Effector CD8-positive, alpha-beta T cell (primary cell): ENCODE measurements at regions not wholly inside any gene's neighbourhood (a gene's known extent, or its start where the extent isn't known, plus 50 kb on each side); places are given as distances from the start of the nearest gene placed in this dataset.
"Not testable (repeated sequence)": the region's sequence is repeated elsewhere in the genome, so short reads cannot be mapped to it uniquely, and the experiment has no call there.

Source experiments
- DNase-seq: peaks from one replicate; lab custom pipeline; 2025; lab: John Stamatoyannopoulos, UW

DNA sequence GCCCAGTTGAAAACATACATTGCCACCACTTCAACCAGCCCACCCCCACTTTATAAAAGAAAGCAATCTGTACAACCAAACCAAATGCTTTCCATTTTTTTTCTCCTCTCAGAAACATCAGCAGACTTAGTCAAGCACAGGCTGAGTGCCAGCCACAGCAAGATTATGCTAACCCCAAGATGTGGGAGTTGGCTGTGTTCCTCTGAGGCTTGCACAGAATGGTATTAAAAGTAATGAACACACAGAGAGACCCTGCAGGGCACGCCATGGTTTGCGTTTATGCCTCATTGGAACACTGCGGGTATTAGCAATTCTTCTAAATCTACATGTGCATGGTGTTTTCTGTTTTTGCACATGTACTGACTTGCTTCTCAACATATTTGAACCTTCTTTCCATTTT is 419.9 kb upstream of the GRAMD2B start:
- DNase-seq, result no peak

DNA sequence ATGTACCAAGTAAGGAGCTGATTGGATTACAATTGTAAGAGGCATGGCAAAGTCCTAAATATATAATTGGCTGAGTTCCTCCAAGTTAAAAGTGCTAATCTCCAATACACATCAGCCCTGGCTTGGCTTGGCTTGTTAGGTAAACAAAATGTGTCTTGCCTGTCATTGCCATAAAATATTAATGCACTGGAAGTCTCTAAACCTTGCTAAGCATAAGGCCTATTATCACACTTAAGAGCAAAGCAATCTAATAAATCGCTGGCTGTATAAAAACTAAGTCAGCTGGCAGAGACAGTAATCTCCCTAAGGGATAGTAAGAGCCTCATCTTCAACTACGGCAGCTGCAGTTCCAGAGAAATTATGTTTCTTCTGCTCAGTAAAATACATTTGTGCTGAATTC is 418.6 kb upstream of the GRAMD2B start:
- no peak for DNase-seq

- DNase-seq, result no peak
Measured at GRCh38 chr5:126007841-126008240, 415.4 kb upstream of the GRAMD2B start.

- no peak for DNase-seq
Measured at GRCh38 chr5:126009566-126009965, 413.6 kb upstream of the GRAMD2B start.

- DNase-seq, result not testable (repeated sequence)
Measured at GRCh38 chr5:126011526-126011925, 411.7 kb upstream of the GRAMD2B start.

DNA sequence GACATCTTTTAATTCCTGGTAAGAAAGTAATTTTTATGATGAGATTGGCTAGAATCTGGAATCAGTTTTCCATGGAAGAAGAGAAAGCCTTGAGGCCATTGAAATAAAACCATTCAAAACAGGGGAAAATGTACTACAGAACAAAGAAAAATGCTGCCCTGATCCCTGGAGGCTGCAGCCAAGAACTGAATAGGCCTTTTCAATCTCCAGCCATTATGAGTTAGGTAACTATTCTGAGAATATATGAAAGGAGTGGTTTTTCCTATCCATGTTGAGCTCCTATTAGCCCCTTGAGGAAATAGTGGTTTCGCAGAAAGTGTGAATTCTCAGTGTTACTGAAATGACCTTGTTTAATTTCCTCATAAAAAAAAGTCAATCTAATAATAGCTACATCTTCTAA is 408.5 kb upstream of the GRAMD2B start:
- DNase-seq, result no peak

- DNase-seq, result no peak
Measured at GRCh38 chr5:126015235-126016181, 407.7 kb upstream of the GRAMD2B start.

DNA sequence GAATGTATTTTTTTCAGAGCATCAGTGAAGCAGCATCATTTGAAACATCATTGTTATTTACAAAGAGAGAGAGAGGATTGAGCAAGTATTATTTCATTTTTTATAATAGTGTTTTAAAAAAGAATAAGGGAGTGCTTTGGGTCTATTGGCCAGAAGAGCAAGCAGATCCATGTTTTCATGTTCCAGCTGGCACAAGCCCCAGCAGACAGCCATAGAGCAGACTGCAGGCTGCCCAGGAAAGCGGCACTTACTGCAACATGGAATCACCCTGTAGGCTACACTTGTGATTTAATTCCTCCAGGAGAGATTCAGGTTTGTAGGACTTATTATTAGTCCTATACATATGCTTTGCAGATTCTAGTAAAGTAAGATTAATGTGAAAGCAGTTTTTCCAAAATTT is 407.0 kb upstream of the GRAMD2B start:
- no peak for DNase-seq

GRCh38 chr5:126017096-126017495 is 406.1 kb upstream of the GRAMD2B start:
- no peak for DNase-seq

GRCh38 chr5:126020770-126021169 is 402.4 kb upstream of the GRAMD2B start:
- DNase-seq, result no peak

- DNase-seq, result no peak
Measured at GRCh38 chr5:126023994-126024441, 399.2 kb upstream of the GRAMD2B start.

DNA sequence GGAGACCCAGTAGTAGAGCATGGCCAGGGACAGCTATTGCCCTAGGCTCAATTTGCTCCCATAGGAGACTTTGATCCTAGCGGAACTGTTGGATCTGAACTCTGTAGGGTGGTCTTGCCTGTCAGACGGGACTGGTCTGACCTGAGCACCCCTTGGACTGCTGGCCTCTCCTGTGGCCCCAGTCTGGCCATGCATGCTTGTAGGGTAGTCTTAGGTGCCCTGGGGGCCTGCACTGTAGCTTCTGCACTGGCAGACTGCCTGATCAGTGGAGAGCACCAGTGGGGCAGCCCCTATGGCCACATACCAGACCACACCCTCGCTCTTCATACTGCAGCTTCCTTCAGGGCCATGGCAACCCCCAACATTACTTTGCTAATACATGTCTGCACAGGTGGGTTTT is 396.1 kb upstream of the GRAMD2B start:
- DNase-seq, result no peak

GRCh38 chr5:126027652-126028051 is 395.6 kb upstream of the GRAMD2B start:
- no peak for DNase-seq

DNA sequence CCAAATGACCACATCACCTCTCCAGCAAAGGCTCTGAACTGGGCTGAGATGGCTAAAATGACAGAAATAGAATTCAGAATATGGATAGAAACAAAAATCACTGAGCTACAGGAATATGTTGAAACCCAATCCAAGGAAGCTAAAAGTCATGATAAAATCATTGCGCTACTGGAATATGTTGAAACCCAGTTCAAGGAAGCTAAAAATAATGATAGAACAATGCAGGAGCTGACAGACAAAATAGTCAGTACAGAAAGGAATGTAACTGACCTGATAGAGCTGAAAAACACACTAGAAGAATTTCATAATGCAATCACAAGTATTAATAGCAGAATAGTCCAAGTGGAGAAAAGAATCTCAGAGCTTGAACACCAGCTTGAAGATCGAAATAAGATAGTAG is 394.9 kb upstream of the GRAMD2B start:
- no peak for DNase-seq

DNA sequence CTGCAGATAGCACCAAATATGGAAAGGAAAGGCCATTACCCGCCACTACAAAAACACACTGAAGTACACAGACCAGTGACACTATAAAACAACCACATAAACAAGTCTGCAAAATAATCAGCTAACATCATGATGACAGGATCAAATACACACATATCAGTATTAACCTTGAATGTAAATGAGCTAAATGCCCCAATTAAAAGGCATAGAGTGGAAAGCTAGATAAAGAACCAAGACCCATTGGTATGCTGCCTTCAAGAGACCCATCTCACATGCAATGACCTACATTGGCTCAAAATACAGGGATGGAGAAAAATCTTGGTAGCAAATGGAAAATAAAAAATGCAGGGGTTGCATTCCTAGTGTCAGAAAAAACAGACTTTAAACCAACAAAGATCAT is 393.9 kb upstream of the GRAMD2B start:
- not testable (repeated sequence) for DNase-seq

DNA sequence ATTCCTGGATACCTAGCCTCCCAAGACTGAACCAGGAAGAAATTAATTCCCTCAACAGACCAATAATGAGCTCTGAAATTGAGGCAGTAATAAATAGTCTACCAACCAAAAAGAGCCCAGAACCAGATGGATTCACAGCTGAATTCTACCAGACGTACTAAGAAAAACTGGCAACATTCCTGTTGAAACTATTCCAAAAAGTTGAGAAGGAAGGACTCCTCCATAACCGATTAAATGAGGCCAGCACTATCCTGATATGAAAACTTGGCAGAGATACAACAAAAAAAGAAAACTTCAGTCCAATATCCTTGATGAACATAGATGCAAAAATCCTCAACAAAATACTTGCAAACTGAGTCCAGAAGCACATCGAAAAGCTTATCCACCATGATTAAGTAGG is 392.5 kb upstream of the GRAMD2B start:
- no peak for DNase-seq

DNA sequence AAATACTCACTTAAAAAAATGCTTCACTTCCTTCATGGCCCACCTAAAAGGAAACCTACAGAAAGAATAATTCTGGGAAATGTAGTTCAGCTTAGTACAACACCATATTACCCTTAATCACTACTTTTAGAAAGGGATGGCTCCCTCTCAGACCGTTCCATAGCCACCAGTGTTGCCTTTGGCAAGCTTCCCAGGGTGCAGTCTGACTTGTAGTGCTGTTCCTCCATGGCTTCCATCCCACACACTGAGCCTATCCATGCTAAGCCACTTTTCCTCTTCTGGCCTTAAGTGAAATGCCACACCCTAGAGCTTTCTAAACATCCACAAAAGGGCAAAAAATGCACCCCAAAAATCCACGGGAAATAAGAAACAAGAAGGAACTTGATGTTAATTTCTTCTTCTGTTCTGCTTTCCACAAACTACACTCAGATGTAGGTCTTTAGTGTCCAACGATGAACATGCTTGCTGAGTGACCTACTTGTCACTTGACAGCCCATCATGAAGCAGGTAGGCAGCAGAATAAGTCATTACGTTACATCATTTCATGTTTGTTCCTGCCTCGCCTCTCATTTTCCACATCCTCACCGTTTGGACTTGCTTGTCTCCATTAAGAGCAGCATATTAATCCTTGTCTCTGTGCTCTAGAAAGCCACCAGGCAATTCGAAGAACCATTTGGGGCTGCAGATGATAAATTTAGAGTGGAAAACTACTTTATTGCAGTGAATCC is 391.1 kb upstream of the GRAMD2B start:
- DNase-seq, result no peak

GRCh38 chr5:126043688-126044087 is 379.5 kb upstream of the GRAMD2B start:
- no peak for DNase-seq

DNA sequence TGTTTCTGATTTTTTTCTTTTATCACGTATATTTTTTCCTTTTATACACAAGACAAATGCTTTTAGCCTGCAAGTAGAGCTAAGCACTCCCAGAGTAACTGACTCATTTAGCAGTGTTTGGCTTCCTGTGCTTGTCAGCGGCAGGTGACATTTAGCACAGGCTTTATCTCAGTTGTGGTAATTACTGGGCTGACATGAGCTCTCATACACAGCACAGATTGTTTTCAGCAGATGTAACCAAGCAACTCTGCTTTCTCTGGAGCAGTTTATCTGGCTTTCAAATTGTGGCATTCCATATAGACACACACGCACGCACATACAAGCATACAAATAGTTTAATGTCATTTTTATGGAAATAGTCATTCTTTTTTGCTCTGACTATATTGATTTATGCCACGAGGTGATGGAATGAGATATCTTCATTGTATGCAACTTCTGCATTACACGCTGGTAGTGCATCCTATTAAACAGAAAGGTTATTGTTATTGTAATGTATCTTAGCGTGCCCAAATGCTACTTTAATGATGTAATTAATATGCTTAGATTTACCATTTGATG is 379.0 kb upstream of the GRAMD2B start:
- DNase-seq, result no peak

GRCh38 chr5:126044931-126045565 is 378.2 kb upstream of the GRAMD2B start:
- no peak for DNase-seq

DNA sequence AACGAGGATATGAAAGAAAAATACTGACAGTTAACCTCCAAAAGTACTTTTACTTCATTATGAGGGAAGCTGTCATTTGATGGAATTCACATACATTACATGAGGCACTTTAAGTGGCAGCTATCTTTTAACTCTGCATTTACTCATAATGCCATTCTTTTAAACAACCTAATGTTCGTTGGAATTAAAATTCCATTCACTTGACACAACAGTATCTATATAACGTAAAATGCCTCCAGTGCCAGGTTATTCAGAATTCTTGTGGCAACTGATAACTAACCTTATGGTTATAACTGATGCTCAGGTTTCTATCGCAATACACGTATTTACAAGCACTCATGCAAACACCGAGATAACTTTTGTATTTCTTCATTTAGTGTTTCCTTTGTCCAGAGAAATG is 376.9 kb upstream of the GRAMD2B start:
- no peak for DNase-seq

DNA sequence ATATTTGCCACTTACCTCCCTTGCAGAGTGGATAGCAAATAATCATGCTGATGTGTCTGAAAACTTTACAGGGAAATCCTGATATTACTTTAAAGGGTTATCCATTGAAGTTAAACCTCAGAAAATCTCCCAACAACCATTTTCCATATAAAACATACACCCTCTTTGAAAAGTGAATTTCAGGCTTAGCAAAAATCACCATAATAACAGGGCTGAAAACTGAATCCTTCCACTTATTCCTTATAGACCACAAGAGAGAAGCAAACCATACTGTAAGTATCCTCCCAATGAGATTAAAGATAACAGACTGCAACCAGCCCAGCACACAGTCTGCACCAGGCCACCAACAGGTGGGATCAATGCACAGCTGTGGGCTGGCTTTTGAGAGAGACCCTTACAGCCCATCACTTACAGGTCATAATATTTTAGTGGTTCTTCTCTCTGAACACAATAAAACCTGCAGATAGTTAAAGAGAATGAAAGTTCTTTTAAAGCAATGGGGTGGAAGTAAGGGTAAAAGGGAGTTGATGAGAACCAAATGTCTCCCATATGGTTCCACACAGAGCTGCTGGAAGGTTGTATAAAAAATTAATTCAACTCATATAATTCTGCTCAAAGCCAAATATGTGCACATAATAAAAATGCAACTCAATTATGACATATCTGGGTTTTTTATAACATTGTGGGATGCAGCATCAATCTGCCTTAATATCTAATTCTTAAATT is 376.2 kb upstream of the GRAMD2B start:
- DNase-seq, result no peak
